SH-SY5Y (cell line): ENCODE measurements at regions not wholly inside any gene's neighbourhood (a gene's known extent, or its start where the extent isn't known, plus 50 kb on each side); places are given as distances from the start of the nearest gene placed in this dataset.

Experiments used
- GATA2 ChIP-seq: IDR thresholded peaks from 2 replicates; pipeline ENCODE4 v1.6.1; 2011; ENCODE audit warnings: mild to moderate bottlenecking, low read depth, low read length
- GATA3 ChIP-seq: IDR thresholded peaks from 2 replicates; pipeline ENCODE4 v1.6.1; 2011; ENCODE audit warnings: low read depth, mild to moderate bottlenecking, low read length, moderate library complexity

DNA sequence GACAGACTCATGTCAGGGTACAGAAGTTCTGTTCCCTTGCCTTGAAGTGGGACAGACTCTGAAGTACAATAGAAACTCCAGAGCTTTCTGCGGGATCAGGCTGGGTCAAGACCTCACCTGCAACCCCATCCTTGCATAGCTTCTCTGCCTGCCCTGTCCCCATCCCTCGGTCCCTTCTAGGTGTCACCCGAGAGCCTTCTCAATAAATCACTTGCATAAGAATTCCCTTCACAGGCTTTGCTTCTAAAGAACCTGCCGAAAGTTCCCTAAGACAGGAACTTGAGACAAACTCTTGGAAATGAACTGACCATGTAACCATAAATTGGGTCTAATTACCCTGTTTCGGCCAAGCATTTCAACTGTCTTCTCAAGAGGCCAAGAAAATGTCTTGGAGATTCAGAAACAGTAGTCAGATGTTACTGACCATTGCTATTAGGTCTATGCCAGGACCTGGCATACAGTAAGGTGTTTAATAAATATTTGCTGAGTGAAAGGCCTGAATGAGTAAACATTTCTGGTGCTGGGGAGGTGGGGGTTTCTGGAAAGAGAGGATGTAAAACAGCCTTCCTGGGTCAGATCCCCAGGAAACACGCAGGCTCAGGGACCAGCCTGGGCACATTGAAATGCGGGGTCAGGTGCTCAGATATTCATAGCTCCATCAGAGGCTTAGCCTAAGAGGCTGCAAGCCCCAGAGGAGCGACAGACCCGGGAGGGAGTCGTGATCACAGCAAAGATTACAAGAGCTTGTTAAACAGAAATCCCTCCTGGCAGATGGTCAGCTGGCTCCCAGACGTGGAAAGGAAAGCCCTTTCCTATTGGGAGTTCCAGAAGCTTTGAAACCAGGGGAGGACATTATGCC is 226.2 kb upstream of the LHX5 start:
- TF ChIP-seq GATA3 = no peak
- TF ChIP-seq GATA2 = peak; percentile 75
